DMS79 treated with DMSO at 0.1 percent for 48 hours (cell line): ENCODE measurements at regions not wholly inside any gene's neighbourhood (a gene's known extent, or its start where the extent isn't known, plus 50 kb on each side); places are given as distances from the start of the nearest gene placed in this dataset.
"Not testable (repeated sequence)": the region's sequence is repeated elsewhere in the genome, so short reads cannot be mapped to it uniquely, and the experiment has no call there.

Experiments
- DNase-seq: peaks from one replicate; lab custom pipeline; 2025; lab: John Stamatoyannopoulos, UW

GRCh38 chr4:43089730-43090129 lies 197.2 kb downstream of the GRXCR1 start:
- no peak for DNase-seq

GRCh38 chr4:43103048-43103447 lies 210.5 kb downstream of the GRXCR1 start:
- DNase-seq, result no peak

DNA sequence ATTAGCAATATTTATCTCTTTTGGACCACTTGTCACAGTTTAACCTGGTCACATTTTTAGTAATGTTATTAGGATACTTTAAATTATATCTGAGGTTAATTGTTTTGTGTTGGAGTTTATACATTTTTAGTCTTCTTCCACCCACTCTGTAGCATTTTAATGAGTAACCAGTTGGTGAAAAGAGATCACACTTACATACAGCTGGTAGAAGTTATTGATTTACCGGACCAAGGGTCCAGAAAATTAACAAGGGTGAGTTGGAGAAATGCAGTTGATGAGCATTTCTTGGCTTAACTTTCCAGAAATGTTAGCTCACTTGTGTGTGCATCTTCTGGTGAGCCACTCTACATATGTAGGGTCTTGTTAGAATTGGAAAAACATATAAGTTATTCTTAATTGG lies 219.6 kb downstream of the GRXCR1 start:
- no peak for DNase-seq

DNA sequence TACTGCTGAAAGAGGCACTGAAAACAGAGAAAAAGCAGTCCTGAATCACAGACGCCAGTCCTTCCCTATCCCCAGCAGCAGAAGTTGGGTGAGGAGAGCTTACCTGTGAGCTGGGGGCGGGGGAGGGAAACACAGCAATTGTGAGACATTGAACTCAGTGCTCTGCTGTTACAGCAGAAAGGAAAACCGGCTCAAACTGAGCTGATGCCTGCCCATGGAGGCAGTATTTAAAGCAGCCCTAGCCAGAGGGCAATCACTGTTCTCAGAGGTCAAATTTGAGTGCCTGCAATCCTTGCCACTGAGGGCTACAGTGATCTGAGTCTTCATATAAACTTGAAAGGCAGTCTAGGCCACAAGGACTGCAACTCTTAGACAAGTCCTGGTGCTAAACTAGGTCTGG lies 220.7 kb downstream of the GRXCR1 start:
- DNase-seq, result no peak

- no peak for DNase-seq
Observed at GRCh38 chr4:43126595-43126994, 234.1 kb downstream of the GRXCR1 start.

GRCh38 chr4:43130228-43131021 lies 237.9 kb downstream of the GRXCR1 start:
- no peak for DNase-seq

DNA sequence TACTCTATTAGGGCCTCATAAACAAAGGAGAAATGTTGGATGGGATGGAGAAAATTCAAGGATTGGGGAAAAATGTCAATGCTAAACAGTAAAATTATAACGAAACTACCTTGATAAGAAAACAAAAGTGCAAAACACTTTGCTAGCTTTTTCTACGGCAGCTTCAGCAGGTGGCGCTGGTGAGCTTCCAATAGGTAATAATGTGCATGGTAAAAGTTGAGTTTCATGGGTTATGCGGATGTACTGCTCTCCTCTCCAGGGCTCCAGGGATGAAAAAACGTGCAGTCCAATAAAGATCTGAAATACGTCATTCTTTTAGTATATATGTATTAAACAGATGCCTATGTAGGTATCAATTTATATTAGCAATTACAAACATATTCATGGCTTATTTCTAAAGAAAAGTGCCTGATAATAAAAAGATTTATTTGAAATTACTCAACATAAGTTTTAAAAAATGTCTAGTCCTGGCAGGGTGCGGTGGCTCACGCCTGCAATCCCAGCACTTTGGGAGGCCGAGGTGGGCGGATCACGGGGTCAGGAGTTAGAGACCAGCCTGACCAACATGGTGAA lies 239.6 kb downstream of the GRXCR1 start:
- DNase-seq, result peak; percentile 1

DNA sequence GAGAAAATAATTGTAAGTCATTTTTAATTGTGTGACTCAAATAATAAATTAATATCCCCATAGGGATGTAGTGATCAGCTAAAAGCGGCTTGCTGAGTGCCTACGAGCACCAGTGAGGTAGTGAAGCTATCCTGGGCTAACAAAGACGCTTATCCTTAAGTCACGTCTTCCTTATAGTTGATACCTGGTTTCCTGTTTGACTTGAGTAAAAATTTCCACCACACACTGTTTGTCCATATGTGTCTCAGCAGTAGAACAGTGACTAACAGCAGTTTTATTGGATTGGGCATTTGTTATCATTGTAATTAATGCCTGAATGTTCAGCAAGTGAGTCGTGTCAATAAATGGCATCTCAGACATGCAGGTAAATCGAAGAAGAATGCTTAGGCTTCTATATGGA lies 241.1 kb downstream of the GRXCR1 start:
- DNase-seq, result no peak

DNA sequence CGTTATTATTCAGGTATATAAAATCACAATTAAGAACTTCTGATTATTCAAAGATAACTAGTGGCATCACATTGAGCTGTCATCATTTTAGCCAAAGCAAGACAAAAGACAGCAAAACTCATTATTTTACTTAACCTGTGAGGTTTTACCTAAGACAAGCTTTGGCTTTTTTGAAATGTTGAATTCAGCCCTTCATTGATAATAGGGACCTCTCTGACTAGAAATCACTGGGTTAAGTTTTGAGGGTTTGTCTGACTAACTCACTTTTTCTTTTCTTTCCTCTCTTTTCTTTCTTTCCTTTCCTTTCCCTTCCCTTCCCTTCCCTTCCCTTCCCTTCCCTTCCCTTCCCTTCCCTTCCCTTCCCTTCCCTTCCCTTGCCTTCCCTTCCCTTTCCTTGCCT lies 244.2 kb downstream of the GRXCR1 start:
- no peak for DNase-seq

GRCh38 chr4:43146198-43146597 lies 253.7 kb downstream of the GRXCR1 start:
- DNase-seq, result no peak

DNA sequence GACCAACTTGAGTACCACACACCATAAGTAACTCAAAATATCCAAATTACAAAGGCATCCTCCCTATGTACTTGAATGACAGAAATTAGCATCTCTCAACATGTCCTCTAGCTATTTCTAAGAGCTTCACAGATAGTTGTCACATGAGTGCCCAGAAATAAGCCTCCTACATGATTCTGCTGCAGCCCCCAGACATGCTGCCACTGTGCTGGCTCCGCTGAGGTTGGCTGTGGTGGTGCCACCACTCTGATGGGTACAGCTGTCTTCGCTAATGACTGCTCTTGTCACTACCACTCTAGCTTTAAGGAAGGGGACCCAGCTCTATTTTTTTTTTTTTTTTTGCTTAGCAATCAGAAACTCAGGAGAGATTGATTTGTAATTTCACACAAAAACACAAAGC lies 256.0 kb downstream of the GRXCR1 start:
- no peak for DNase-seq

- DNase-seq, result no peak
Observed at GRCh38 chr4:43163101-43163792, 270.7 kb downstream of the GRXCR1 start.

- no peak for DNase-seq
Observed at GRCh38 chr4:43189741-43190140, 297.2 kb downstream of the GRXCR1 start.

DNA sequence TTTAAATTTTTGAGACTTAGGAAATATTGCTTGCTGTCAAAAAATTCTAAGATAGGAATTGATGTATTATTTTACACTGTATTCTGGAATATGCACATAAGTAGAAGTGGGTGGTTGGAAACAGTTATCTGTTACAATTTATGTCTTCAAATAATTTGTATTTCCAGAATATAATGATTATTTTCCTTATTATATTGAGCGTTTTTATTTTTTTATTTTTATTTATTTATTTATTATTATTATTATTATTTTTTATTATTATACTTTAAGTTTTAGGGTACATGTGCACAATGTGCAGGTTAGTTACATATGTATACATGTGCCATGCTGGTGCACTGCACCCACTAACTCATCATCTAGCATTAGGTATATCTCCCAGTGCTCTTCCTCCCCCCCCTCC lies 320.1 kb downstream of the GRXCR1 start:
- DNase-seq, result not testable (repeated sequence)

DNA sequence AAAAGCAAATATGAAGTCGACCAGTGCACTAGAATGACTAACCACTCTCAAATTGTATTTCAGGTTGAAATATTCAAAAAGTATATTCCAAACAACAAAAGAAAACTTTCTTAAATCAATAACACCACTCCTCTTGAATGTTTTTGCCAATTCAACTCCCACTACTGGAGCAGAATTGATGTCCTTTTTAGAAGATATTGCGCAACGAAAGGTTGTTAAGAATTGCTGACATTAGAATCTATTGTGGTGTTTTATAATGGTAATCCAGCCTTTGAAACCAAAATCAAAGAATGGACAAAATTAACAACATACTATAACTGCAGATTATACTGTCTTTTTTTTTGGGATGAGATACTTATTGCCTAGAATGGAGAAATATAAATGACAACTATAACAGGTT lies 331.3 kb downstream of the GRXCR1 start:
- no peak for DNase-seq

- DNase-seq, result no peak
Observed at GRCh38 chr4:43224559-43224958, 332.0 kb downstream of the GRXCR1 start.

GRCh38 chr4:43233321-43233720 lies 340.8 kb downstream of the GRXCR1 start:
- DNase-seq, result no peak

- DNase-seq, result no peak
Observed at GRCh38 chr4:43234626-43235415, 342.3 kb downstream of the GRXCR1 start.

DNA sequence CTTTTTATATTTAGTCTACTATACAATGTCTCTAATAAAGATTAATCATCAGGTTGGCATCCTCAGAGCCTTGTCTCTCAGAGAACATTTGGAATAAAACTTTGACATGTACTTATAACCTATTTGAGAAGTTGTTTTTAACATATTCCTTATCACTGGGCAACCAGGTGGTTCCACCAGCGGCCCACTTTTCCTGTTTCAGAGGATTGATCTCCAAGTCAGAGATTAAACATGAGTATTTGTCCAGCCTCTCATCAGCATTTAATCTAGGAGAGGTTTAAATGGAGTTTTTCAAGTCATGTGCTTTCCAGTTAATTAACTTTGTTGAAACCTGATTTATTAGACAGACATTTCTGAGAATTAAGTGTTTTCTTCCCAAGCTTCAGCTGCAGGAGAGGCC lies 345.5 kb downstream of the GRXCR1 start:
- DNase-seq, result no peak

DNA sequence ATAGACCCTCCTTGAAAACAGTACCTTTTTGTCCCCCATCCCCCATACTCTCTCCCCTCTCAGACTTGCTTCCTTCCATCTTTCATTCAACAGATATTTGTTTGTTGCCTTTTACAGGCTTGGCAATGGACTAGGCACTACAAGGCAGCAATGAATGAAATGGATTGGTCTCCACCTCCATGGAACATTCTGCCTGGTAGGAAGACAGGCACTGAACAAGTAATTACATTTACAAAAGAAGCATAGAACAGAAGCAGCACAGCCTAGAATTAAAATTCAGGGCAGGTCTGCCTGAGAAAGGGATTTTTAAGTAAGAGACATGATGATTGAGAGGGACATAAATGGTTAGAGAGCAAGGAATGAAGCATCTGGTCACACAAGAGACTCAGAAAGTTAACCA lies 346.1 kb downstream of the GRXCR1 start:
- DNase-seq, result no peak

DNA sequence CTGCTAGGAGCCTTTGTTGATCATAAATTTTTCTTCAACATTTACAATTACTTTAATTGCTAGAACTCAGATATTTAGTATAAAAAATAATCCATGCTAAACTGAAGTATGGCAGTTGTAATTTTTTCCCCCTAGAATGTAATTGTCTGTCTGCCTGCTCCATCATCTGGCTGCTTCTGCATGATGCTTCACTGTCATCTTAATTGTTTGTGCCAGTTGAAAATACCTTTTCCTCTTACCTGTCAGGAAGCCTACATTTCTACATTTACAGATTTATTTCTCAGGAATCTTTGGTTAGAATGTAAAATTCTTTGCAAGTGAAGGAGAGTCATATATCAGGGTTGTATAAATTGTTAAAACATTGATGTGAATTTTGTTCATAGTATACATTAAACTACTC lies 348.6 kb downstream of the GRXCR1 start:
- no peak for DNase-seq

DNA sequence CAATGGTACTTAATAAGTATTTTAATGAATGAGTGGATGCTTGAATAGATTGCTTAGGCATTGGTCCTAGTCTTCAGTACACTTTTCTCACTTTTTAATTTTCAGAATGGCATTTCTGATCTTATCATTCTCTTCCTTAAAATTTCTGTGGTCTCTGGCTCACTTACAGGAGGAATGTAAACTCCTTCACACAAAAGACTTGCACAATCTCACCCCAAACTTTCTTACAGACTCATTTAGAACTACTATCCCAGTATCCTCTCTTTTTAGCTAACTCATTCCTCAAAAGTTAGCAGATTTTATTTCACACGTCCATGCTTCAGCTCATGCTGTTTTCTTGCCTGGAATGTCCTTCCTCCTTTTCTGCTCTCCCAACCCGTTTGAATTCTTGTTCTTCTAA lies 350.1 kb downstream of the GRXCR1 start:
- no peak for DNase-seq
